RWPE2 (cell line): ENCODE measurements at regions not wholly inside any gene's neighbourhood (a gene's known extent, or its start where the extent isn't known, plus 50 kb on each side); places are given as distances from the start of the nearest gene placed in this dataset.

Experiments used
- ATAC-seq: fragments of 200-7000 bp; cut with Tn5 transposase; 3 replicates; pipeline ENCODE4 v1.9.1; 2021; ENCODE audit warnings: low read depth
- DNase-seq: peaks from one replicate; pipeline ENCODE4 v3.0.0-alpha.2; 2020; ENCODE audit warnings: low spot score
- H3K27ac ChIP-seq: fragments of 450-650 bp; 2 replicates; pipeline ENCODE4 v1.5.1; 2017; ENCODE audit warnings: mild to moderate bottlenecking; ENCODE audit not compliant: poor library complexity, severe bottlenecking
- H3K27me3 ChIP-seq: fragments of 250-450 bp; sonication (Bioruptor Pico); 2 replicates; pipeline ENCODE4 v1.5.1; 2021; ENCODE audit warnings: mild to moderate bottlenecking, moderate library complexity; ENCODE audit not compliant: insufficient read depth, poor library complexity, severe bottlenecking
- H3K36me3 ChIP-seq: fragments of 250-450 bp; sonication (Bioruptor Pico); 2 replicates; pipeline ENCODE4 v1.5.1; 2020; ENCODE audit warnings: low read depth, mild to moderate bottlenecking, moderate library complexity
- H3K4me1 ChIP-seq: fragments of 250-450 bp; sonication (Bioruptor Pico); 2 replicates; pipeline ENCODE4 v1.5.1; 2021; ENCODE audit warnings: mild to moderate bottlenecking, moderate library complexity; ENCODE audit not compliant: insufficient read depth, poor library complexity, severe bottlenecking
- H3K4me3 ChIP-seq: fragments of 250-450 bp; sonication (Bioruptor Pico); 2 replicates; pipeline ENCODE4 v1.5.1; 2021; ENCODE audit warnings: mild to moderate bottlenecking, moderate library complexity; ENCODE audit not compliant: severe bottlenecking
- H3K9me3 ChIP-seq: fragments of 250-450 bp; sonication (Bioruptor Pico); 2 replicates; pipeline ENCODE4 v1.5.1; 2021; ENCODE audit warnings: mild to moderate bottlenecking, moderate library complexity; ENCODE audit not compliant: severe bottlenecking
- TF ChIP-seq, protein P1 (sequence below): fragments of 450-650 bp; IDR thresholded peaks from one replicate; pipeline ENCODE4 v1.5.1; 2017; ENCODE audit warnings: mild to moderate bottlenecking, moderate library complexity; ENCODE audit not compliant: poor library complexity, severe bottlenecking

DNA sequence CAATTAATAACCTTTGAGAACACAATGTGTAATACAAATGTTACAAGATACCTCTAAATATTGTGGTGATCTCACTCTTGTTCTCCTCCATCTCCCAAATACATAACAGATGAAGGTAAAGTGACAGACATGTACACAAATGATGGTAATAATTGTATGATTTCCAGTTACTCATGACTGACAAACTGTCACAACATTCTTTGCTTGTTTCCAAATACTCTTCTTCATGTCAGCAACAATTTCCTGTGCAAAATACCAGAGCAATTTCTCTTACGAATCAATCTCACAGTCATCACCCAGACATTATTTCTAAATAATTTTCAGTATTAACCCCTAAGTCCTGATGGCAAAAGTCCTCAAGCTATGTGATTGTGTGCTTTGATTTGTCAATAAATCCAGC is 92.9 kb downstream of the RPS12 start:
- Histone ChIP-seq H3K4me3 (no peak overlapping the region), H3K27me3 (no peaks in the 10 kb centered on the region), H3K36me3 (no peaks in the 10 kb centered on the region), H3K27ac (peak overlapping the region; percentile 42), H3K9me3 (no peaks in the 10 kb centered on the region), H3K4me1 (peaks cover 14% of the 10 kb centered on the region)
- TF ChIP-seq, protein P1, sequence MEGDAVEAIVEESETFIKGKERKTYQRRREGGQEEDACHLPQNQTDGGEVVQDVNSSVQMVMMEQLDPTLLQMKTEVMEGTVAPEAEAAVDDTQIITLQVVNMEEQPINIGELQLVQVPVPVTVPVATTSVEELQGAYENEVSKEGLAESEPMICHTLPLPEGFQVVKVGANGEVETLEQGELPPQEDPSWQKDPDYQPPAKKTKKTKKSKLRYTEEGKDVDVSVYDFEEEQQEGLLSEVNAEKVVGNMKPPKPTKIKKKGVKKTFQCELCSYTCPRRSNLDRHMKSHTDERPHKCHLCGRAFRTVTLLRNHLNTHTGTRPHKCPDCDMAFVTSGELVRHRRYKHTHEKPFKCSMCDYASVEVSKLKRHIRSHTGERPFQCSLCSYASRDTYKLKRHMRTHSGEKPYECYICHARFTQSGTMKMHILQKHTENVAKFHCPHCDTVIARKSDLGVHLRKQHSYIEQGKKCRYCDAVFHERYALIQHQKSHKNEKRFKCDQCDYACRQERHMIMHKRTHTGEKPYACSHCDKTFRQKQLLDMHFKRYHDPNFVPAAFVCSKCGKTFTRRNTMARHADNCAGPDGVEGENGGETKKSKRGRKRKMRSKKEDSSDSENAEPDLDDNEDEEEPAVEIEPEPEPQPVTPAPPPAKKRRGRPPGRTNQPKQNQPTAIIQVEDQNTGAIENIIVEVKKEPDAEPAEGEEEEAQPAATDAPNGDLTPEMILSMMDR: no peak
- no peak for DNase-seq
- ATAC-seq: peak; percentile 36; the same call in 1 of the 3 replicates

DNA sequence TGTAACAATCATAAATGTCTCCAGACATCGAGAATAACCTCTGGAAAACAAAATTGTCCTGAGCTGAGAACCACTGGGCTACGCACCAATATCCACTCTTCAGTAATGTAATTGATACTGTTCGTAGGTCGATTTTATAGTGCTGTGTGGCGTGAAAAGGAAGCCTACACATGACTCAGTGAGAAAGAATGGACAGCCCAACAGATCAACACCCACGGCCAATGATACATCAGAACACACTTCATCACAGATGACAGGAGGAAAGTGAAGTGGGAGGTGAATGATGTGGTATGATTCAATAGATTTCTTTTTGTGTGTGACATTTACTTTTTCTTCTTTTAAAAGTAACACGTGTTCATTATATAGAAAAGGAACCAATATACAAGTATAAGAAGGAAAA is 93.5 kb downstream of the RPS12 start:
- TF ChIP-seq, protein P1: no peak
- no peak for DNase-seq
- H3K27me3 ChIP-seq: no peaks in the 10 kb centered on the region
- peak overlapping the region; percentile 42 for H3K27ac ChIP-seq
- no peak overlapping the region for H3K4me3 ChIP-seq
- H3K36me3 ChIP-seq: no peaks in the 10 kb centered on the region
- peaks cover 14% of the 10 kb centered on the region for H3K4me1 ChIP-seq
- no peaks in the 10 kb centered on the region for H3K9me3 ChIP-seq
- peak; percentile 89 for ATAC-seq

DNA sequence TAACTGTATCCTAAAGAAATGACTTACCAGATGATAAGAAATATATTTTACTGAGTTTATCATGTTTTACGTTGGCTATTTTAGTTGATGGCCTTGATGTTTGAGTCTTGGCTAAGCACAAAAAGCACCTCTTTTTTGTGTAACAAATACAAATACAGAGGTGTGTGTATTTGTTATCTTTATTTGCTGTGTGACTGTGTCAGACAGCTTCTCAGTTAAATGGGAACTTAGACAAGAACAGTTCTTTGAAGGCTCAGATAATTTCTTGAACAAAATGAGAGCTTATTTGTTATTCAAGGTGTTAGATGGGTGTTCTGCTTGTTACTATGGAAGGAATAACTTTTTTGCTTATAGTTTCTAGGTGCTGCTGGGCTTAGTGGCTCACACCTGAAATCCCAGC is 95.4 kb downstream of the RPS12 start:
- H3K4me1 ChIP-seq: peaks cover 14% of the 10 kb centered on the region
- TF ChIP-seq, protein P1: no peak
- ATAC-seq (no peak), DNase-seq (no peak)
- no peaks in the 10 kb centered on the region for H3K36me3 ChIP-seq
- H3K9me3 ChIP-seq: no peaks in the 10 kb centered on the region
- H3K27ac ChIP-seq: no peak overlapping the region
- H3K4me3 ChIP-seq: no peak overlapping the region
- H3K27me3 ChIP-seq: no peaks in the 10 kb centered on the region

DNA sequence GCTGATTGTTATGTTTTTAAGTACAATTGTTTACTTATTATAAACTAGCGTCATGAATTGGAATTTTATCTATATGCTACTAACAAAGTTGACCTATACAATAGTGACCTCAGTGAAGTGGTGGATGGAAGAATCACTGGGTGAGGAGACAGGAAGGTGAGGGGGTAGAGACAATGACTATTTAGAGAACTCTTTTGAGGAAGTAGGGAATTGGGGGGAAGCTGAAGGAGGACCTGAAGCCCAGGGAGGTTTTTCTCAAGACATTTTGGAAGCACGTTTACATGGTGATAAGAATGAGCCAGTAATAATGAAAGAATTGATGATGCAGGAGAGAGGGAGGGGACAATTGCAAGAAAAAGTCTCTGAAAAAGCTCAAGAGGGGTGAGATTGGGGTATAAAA is 96.4 kb downstream of the RPS12 start:
- DNase-seq (no peak), ATAC-seq (no peak)
- H3K9me3 ChIP-seq: no peaks in the 10 kb centered on the region
- H3K27ac ChIP-seq: no peak overlapping the region
- H3K36me3 ChIP-seq: no peaks in the 10 kb centered on the region
- H3K27me3 ChIP-seq: no peaks in the 10 kb centered on the region
- peaks cover 14% of the 10 kb centered on the region for H3K4me1 ChIP-seq
- TF ChIP-seq, protein P1: no peak
- H3K4me3 ChIP-seq: no peak overlapping the region

DNA sequence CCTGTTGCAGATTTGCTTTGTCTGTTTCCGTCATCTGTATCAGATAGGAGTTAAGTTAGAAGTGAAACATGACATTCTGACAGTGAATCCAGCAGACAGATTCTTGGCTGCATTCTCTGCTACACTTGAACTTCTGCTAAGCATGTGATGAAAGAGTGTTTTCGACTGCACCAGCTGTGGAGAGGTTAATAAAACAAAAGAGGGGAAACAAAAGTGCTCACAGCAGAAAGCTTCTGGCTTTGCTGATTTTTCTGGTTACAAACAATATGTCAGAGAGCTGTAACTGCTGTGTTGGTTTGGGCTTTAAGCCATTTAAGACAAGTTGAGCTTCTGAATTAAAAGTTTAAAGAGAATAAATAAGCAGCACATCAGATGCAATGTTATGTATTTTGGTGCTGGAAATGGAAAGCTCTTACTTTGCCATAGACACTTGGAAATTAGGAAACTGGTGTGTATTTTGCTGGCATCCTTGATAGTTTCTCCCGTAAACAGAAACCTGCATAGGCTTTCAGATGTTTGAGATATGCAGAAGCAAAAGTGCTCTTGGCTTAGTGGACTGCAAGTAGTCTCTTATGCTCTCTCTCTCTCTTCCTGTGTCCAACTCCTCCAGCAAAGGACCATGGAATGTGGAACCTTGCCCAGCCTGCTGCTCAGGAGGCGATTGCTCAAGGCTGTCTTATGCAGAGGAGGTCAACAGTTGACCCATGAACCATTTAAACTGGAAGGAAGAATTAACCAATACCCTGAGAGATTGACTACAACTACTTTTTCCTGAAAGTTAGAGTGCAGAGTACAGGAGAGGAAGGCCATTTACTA is 104.9 kb downstream of the RPS12 start:
- H3K9me3 ChIP-seq: no peaks in the 10 kb centered on the region
- H3K27me3 ChIP-seq: no peaks in the 10 kb centered on the region
- ATAC-seq (peak; percentile 81), DNase-seq (no peak)
- peaks cover 6% of the 10 kb centered on the region for H3K4me1 ChIP-seq
- TF ChIP-seq, protein P1: no peak
- H3K27ac ChIP-seq: no peak overlapping the region
- H3K4me3 ChIP-seq: no peak overlapping the region
- no peaks in the 10 kb centered on the region for H3K36me3 ChIP-seq
